ENCODE measurements at regions not wholly inside any gene's neighbourhood (a gene's known extent, or its start where the extent isn't known, plus 50 kb on each side); places are given as distances from the start of the nearest gene placed in this dataset.

DNA sequence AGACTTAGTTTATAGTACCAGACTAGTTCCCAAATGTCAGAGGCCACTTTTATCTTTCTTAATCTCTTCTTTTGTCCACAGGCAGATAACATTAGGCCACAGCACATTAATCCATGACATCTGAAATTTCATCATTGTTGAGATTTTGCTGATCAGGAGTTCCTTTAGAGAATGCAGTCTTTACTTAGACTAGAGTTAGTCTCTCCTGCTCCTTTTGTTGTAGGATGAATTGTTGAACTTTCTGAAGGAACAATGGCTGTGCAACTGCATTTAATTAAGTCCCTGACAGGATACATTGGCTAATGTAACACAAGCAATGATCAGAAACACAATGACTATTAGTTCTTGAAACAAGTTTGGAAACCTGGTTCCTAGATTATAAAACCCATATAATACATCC lies 266.3 kb downstream of the PCDH20 start (continued):
- no peak for TF ChIP-seq ZBTB21 (CRISPR knock-in tag; IDR thresholded peaks at IDR 0.05; ENCODE audit: borderline replicate concordance)
- TF ChIP-seq, protein P1, sequence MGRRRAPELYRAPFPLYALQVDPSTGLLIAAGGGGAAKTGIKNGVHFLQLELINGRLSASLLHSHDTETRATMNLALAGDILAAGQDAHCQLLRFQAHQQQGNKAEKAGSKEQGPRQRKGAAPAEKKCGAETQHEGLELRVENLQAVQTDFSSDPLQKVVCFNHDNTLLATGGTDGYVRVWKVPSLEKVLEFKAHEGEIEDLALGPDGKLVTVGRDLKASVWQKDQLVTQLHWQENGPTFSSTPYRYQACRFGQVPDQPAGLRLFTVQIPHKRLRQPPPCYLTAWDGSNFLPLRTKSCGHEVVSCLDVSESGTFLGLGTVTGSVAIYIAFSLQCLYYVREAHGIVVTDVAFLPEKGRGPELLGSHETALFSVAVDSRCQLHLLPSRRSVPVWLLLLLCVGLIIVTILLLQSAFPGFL (CRISPR knock-in tag; IDR thresholded peaks at IDR 0.05; ENCODE audit: borderline replicate concordance), result no peak

DNA sequence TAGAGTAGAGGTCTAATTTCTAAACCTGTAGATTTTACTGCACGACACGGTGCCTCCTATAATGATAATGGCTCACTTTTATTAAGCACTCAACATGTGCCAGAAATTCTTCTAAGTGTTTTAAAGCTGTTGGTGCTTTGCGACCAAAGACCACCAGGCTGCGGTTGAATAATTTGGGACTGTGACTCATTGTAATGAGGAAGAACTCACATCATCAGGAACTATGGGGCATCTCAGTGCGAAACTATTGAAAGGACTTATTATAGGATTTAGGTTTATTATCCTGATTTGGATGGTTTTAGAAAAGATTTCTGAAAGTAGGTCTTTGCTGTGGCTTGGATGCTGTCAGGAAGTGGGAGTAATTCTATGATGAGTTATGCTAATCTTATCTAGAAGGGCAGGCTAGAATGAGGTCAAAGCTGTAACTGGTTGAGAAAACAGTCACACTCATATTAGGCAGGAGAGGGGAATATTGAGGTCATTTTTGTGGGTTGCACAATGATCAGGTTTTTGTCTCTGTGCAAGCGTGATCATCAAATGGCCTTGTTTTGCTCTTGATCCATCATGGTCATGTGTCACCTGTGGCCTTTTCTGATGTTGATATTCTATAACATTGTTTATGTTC lies 266.8 kb downstream of the PCDH20 start:
- Mint-ChIP-seq H3K4me1 (no peaks in the 10 kb centered on the region), H3K4me3 (no peak overlapping the region), H3K9me3 (peaks cover 4% of the 10 kb centered on the region), H3K27me3 (ENCODE audit: low read depth) (no peaks in the 10 kb centered on the region), H3K27ac (no peak overlapping the region), H3K36me3 (peaks cover 2% of the 10 kb centered on the region; the same call in 1 of the 2 replicates)
- ATAC-seq (no peak), DNase-seq (ENCODE audit: low spot score) (no peak)
- CTCF ChIA-PET, result no interaction called here
- TF ChIP-seq EMX1 (CRISPR knock-in tag; IDR thresholded peaks at IDR 0.05) (no peak), ZNF263 (CRISPR knock-in tag; IDR thresholded peaks at IDR 0.05; ENCODE audit: low read depth) (no peak)
- TF ChIP-seq, protein P2, sequence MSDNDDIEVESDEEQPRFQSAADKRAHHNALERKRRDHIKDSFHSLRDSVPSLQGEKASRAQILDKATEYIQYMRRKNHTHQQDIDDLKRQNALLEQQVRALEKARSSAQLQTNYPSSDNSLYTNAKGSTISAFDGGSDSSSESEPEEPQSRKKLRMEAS (CRISPR knock-in tag; IDR thresholded peaks at IDR 0.05), result no peak
- POLR2A ChIA-PET, result no interaction called here

DNA sequence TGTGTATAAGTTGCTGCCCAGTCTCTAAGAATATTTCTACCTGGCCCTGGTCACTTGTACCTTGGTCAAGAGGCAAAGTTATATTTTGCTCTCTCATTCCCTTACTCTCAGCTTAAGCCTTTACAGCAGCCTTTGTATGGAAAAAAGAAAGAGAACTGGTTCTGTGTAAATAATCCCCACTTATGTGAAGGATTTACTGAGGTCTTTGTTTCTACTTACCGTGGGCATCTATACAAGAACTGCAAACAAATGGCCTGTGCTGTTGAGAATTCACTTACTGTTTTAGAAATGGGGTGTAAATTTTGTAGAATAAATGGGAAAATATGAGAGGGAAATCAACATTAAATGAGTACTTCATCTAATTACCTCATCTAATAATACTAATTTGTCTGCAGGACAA lies 267.4 kb downstream of the PCDH20 start:
- no peaks in the 10 kb centered on the region for H3K27me3 Mint-ChIP-seq (ENCODE audit: low read depth)
- DNase-seq (ENCODE audit: low spot score) (no peak), ATAC-seq (no peak)
- H3K4me1 Mint-ChIP-seq, result no peaks in the 10 kb centered on the region
- ChIA-PET CTCF (no interaction called here), POLR2A (no interaction called here)
- no peak overlapping the region for H3K27ac Mint-ChIP-seq
- no peak overlapping the region for H3K4me3 Mint-ChIP-seq
- peaks cover 2% of the 10 kb centered on the region; the same call in 1 of the 2 replicates for H3K36me3 Mint-ChIP-seq
- peaks cover 4% of the 10 kb centered on the region for H3K9me3 Mint-ChIP-seq
- no peak for TF ChIP-seq ZNF671 (CRISPR knock-in tag; IDR thresholded peaks at IDR 0.05)
- TF ChIP-seq CREB1 (CRISPR knock-in tag; IDR thresholded peaks at IDR 0.05), result no peak
- no peak for TF ChIP-seq EMX1 (CRISPR knock-in tag; IDR thresholded peaks at IDR 0.05)
- TF ChIP-seq NR3C1 (CRISPR knock-in tag; conservative IDR thresholded peaks at IDR 0.05; ENCODE audit: low read depth), result no peak
- TF ChIP-seq ZNF263 (CRISPR knock-in tag; IDR thresholded peaks at IDR 0.05; ENCODE audit: low read depth), result no peak
- TF ChIP-seq CBFB (CRISPR knock-in tag; IDR thresholded peaks at IDR 0.05; ENCODE audit: low read depth), result no peak
- no peak for TF ChIP-seq IRF2 (CRISPR knock-in tag; IDR thresholded peaks at IDR 0.05; ENCODE audit: borderline replicate concordance, low read depth)

DNA sequence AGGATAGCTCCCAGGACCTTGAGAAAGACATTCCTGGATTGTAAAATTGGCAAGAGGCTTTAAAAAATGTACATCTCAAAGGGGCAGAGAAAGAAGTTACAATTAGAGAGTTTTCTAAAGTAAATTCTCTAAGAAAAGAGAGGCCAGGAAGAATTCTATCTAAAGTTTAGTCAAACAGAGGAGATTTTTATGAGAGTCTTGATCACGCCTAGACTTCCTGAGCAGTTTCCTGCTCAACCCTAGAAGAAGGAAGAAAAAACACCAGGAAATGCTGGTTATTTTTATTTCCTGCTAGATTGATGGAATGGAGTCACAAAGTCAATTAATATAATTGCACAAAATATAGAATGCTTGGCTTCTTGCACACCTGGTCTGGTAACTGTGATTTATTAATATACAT lies 269.1 kb downstream of the PCDH20 start:
- no peaks in the 10 kb centered on the region for H3K4me1 Mint-ChIP-seq
- no peak for ATAC-seq
- no peak overlapping the region for H3K4me3 Mint-ChIP-seq
- CTCF ChIA-PET, result no interaction called here
- TF ChIP-seq IRF2 (CRISPR knock-in tag; IDR thresholded peaks at IDR 0.05; ENCODE audit: borderline replicate concordance, low read depth) (no peak), EMX1 (CRISPR knock-in tag; IDR thresholded peaks at IDR 0.05) (no peak)
- peaks cover 2% of the 10 kb centered on the region; the same call in 1 of the 2 replicates for H3K36me3 Mint-ChIP-seq
- H3K9me3 Mint-ChIP-seq, result peaks cover 4% of the 10 kb centered on the region
- DNase-seq (ENCODE audit: low spot score), result no peak
- H3K27me3 Mint-ChIP-seq (ENCODE audit: low read depth), result no peaks in the 10 kb centered on the region
- POLR2A ChIA-PET, result no interaction called here
- no peak overlapping the region for H3K27ac Mint-ChIP-seq

DNA sequence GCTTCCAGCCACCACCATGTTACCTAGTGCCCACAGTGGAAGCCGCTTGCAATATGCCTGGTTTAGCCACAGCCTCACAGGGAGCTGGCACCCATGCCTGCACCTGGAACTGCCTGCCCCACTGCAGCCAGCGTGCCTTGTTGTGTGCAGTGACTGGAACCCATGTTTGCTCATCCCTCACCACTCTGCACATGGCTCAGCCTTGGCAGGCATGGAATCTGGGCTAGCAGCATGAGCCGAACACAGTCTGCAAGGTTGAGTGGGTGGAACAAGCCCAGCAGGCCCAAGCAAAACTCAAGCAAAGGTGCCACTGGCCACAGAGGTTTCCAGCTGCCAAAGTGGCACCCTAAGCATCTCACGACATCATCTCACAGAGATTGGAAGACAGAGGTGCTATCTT lies 269.5 kb downstream of the PCDH20 start:
- ChIA-PET CTCF (interaction anchor here (1.0 kb wide), 1 partner anchor 21 kb away, joined by 4 read pairs; no protein-coding TSS in a partner anchor), POLR2A (no interaction called here)
- peaks cover 4% of the 10 kb centered on the region for H3K9me3 Mint-ChIP-seq
- no peaks in the 10 kb centered on the region for H3K4me1 Mint-ChIP-seq
- DNase-seq (ENCODE audit: low spot score), result no peak
- TF ChIP-seq RELA (CRISPR knock-in tag; IDR thresholded peaks at IDR 0.05; ENCODE audit: borderline replicate concordance) (0 out of 2 replicates have a peak, but pooled peaks have one; percentile 36), NFYB (CRISPR knock-in tag; conservative IDR thresholded peaks at IDR 0.05; ENCODE audit: low read depth) (no peak), ESRRA (CRISPR knock-in tag; IDR thresholded peaks at IDR 0.05; ENCODE audit: borderline replicate concordance) (no peak)
- ATAC-seq, result no peak
- no peak overlapping the region for H3K27ac Mint-ChIP-seq
- no peaks in the 10 kb centered on the region for H3K27me3 Mint-ChIP-seq (ENCODE audit: low read depth)
- H3K36me3 Mint-ChIP-seq, result peaks cover 2% of the 10 kb centered on the region; the same call in 1 of the 2 replicates
- no peak overlapping the region for H3K4me3 Mint-ChIP-seq

Measured in WTC11 (cell line).